WTC11 (cell line): ENCODE measurements at regions not wholly inside any gene's neighbourhood (a gene's known extent, or its start where the extent isn't known, plus 50 kb on each side); places are given as distances from the start of the nearest gene placed in this dataset.

ENCODE experiments used
- ATAC-seq: fragments of 200-7000 bp; cut with Tn5 transposase; 2 replicates; pipeline ENCODE4 v1.10.0; 2021; ENCODE audit warnings: mild to moderate bottlenecking, moderate library complexity
- CTCF ChIA-PET: fragments of 300-600 bp; sonication (Branson Sonifier 250); formaldehyde crosslinking; loops from one replicate; lab custom pipeline; 2021; ENCODE audit warnings: antibody characterized with exemption; lab: Charles Lee
- POLR2A ChIA-PET: fragments of 350-600 bp; sonication (Branson Sonifier 250); formaldehyde crosslinking; loops from one replicate; lab custom pipeline; 2021; ENCODE audit warnings: antibody characterized with exemption; lab: Charles Lee
- DNase-seq: peaks from one replicate; pipeline ENCODE4 v3.0.0; 2021; ENCODE audit warnings: low spot score
- H3K27ac Mint-ChIP-seq: 2 replicates; pipeline ENCODE4 v1.8.0; 2021; ENCODE audit warnings: mixed read lengths
- H3K27me3 Mint-ChIP-seq: 2 replicates; pipeline ENCODE4 v1.8.0; 2021; ENCODE audit warnings: low read depth, mild to moderate bottlenecking, moderate library complexity, mixed read lengths
- H3K36me3 Mint-ChIP-seq: 2 replicates; pipeline ENCODE4 v1.8.0; 2021; ENCODE audit warnings: mixed read lengths
- H3K4me1 Mint-ChIP-seq: 2 replicates; pipeline ENCODE4 v1.8.0; 2022; ENCODE audit warnings: mixed read lengths
- H3K4me3 Mint-ChIP-seq: 2 replicates; pipeline ENCODE4 v1.8.0; 2021; ENCODE audit warnings: mild to moderate bottlenecking, moderate library complexity, mixed read lengths
- H3K9me3 Mint-ChIP-seq: 2 replicates; pipeline ENCODE4 v1.8.0; 2021; ENCODE audit warnings: mixed read lengths
- AFF4 ChIP-seq: sonication (generic); formaldehyde crosslinking; IDR thresholded peaks from 2 replicates; pipeline ENCODE4 v1.8.1; 2023; ENCODE audit warnings: mild to moderate bottlenecking, missing genetic modification reagents, borderline replicate concordance
- ATF1 ChIP-seq: sonication (generic); formaldehyde crosslinking; IDR thresholded peaks from 2 replicates; pipeline ENCODE4 v1.8.1; 2023; ENCODE audit warnings: mild to moderate bottlenecking, moderate library complexity, missing genetic modification reagents
- CREM ChIP-seq: sonication (generic); formaldehyde crosslinking; IDR thresholded peaks from 2 replicates; pipeline ENCODE4 v1.8.1; 2022; ENCODE audit warnings: mild to moderate bottlenecking, missing genetic modification reagents, moderate library complexity
- CTCF ChIP-seq: fragments of 200-600 bp; IDR thresholded peaks from 2 replicates; pipeline ENCODE4 v1.8.0; 2022; ENCODE audit warnings: antibody characterized with exemption
- E2F4 ChIP-seq: sonication (generic); formaldehyde crosslinking; IDR thresholded peaks from 2 replicates; pipeline ENCODE4 v1.8.1; 2022; ENCODE audit warnings: low read depth, mild to moderate bottlenecking, moderate library complexity, missing genetic modification reagents, borderline replicate concordance
- ESRRA ChIP-seq: sonication (generic); formaldehyde crosslinking; IDR thresholded peaks from 2 replicates; pipeline ENCODE4 v1.8.1; 2022; ENCODE audit warnings: mild to moderate bottlenecking, missing genetic modification reagents, borderline replicate concordance
- FOXJ3 ChIP-seq: sonication (generic); formaldehyde crosslinking; IDR thresholded peaks from 2 replicates; pipeline ENCODE4 v1.9.0; 2021; ENCODE audit warnings: missing genetic modification reagents, mild to moderate bottlenecking, borderline replicate concordance
- FOXP1 ChIP-seq: sonication (generic); formaldehyde crosslinking; IDR thresholded peaks from 2 replicates; pipeline ENCODE4 v1.8.0; 2022; ENCODE audit warnings: missing genetic modification reagents, mild to moderate bottlenecking, moderate library complexity, borderline replicate concordance
- IRF2 ChIP-seq: sonication (generic); formaldehyde crosslinking; IDR thresholded peaks from 2 replicates; pipeline ENCODE4 v1.8.0; 2022; ENCODE audit warnings: low read depth, missing genetic modification reagents, borderline replicate concordance
- JAZF1 ChIP-seq: fragments of 250-450 bp; sonication (Bioruptor Pico); IDR thresholded peaks from 2 replicates; pipeline ENCODE4 v1.9.0; 2021; ENCODE audit warnings: moderate library complexity, mild to moderate bottlenecking, inconsistent platforms
- MLX ChIP-seq: sonication (generic); formaldehyde crosslinking; IDR thresholded peaks from 2 replicates; pipeline ENCODE4 v1.8.1; 2023; ENCODE audit warnings: mild to moderate bottlenecking, missing genetic modification reagents, moderate library complexity
- NFATC4 ChIP-seq: fragments of 250-450 bp; sonication (Bioruptor Pico); IDR thresholded peaks from 2 replicates; pipeline ENCODE4 v1.9.0; 2021; ENCODE audit warnings: mild to moderate bottlenecking
- TCF7 ChIP-seq: sonication (generic); formaldehyde crosslinking; IDR thresholded peaks from 2 replicates; pipeline ENCODE4 v1.8.0; 2022; ENCODE audit warnings: mild to moderate bottlenecking, low read depth, missing genetic modification reagents, moderate library complexity
- ZNF219 ChIP-seq: sonication (generic); formaldehyde crosslinking; IDR thresholded peaks from 2 replicates; pipeline ENCODE4 v1.8.0; 2023; ENCODE audit warnings: missing genetic modification reagents, mild to moderate bottlenecking, borderline replicate concordance
- ZNF263 ChIP-seq: sonication (generic); formaldehyde crosslinking; IDR thresholded peaks from 2 replicates; pipeline ENCODE4 v1.8.1; 2022; ENCODE audit warnings: low read depth, mild to moderate bottlenecking, moderate library complexity, missing genetic modification reagents
- ZNF416 ChIP-seq: fragments of 250-450 bp; sonication (Bioruptor Pico); IDR thresholded peaks from 2 replicates; pipeline ENCODE4 v1.9.0; 2021; ENCODE audit warnings: mild to moderate bottlenecking, inconsistent platforms
- ZNF512 ChIP-seq: sonication (generic); formaldehyde crosslinking; IDR thresholded peaks from 2 replicates; pipeline ENCODE4 v1.8.1; 2022; ENCODE audit warnings: missing genetic modification reagents, borderline replicate concordance
- ZSCAN18 ChIP-seq: fragments of 250-450 bp; sonication (Bioruptor Pico); IDR thresholded peaks from 2 replicates; pipeline ENCODE4 v2.1.2; 2022; ENCODE audit warnings: mild to moderate bottlenecking, moderate library complexity

GRCh38 chr22:47422736-47423135 is 660.3 kb downstream of the TBC1D22A start:
- no peak for DNase-seq
- POLR2A ChIA-PET, result no interaction called here
- peaks cover 9% of the 10 kb centered on the region for H3K36me3 Mint-ChIP-seq
- CTCF ChIA-PET, result no interaction called here
- no peak for ATAC-seq
- H3K27me3 Mint-ChIP-seq, result peaks cover 6% of the 10 kb centered on the region; the same call in 1 of the 2 replicates
- no peaks in the 10 kb centered on the region for H3K4me1 Mint-ChIP-seq
- H3K9me3 Mint-ChIP-seq, result peaks cover 56% of the 10 kb centered on the region
- no peak overlapping the region for H3K27ac Mint-ChIP-seq
- H3K4me3 Mint-ChIP-seq, result no peak overlapping the region
- no peak for TF ChIP-seq NFATC4 (CRISPR knock-in tag)
- no peak for TF ChIP-seq IRF2
- no peak for TF ChIP-seq ESRRA (CRISPR knock-in tag)
- TF ChIP-seq ZNF416 (CRISPR knock-in tag), result no peak
- no peak for TF ChIP-seq JAZF1 (CRISPR knock-in tag)
- TF ChIP-seq CREM, result no peak
- no peak for TF ChIP-seq ZNF512 (CRISPR knock-in tag)
- no peak for TF ChIP-seq ATF1 (CRISPR knock-in tag)
- TF ChIP-seq ZNF219 (CRISPR knock-in tag), result no peak
- no peak for TF ChIP-seq TCF7 (CRISPR knock-in tag)
- no peak for TF ChIP-seq E2F4 (CRISPR knock-in tag)
- TF ChIP-seq FOXP1 (CRISPR knock-in tag), result no peak
- no peak for TF ChIP-seq ZSCAN18 (CRISPR knock-in tag)
- TF ChIP-seq CTCF, result no peak
- no peak for TF ChIP-seq FOXJ3 (CRISPR knock-in tag)
- no peak for TF ChIP-seq ZNF263 (CRISPR knock-in tag)

- ChIA-PET CTCF (no interaction called here), POLR2A (no interaction called here)
- H3K36me3 Mint-ChIP-seq, result peaks cover 15% of the 10 kb centered on the region
- TF ChIP-seq MLX (CRISPR knock-in tag) (no peak), AFF4 (CRISPR knock-in tag) (no peak)
- no peak overlapping the region for H3K4me3 Mint-ChIP-seq
- H3K9me3 Mint-ChIP-seq, result peaks cover 53% of the 10 kb centered on the region
- H3K27me3 Mint-ChIP-seq, result peaks cover 3% of the 10 kb centered on the region; the same call in 1 of the 2 replicates
- no peak overlapping the region for H3K27ac Mint-ChIP-seq
- no peak for ATAC-seq
- DNase-seq, result no peak
- H3K4me1 Mint-ChIP-seq, result no peaks in the 10 kb centered on the region
These were observed 659.4 kb downstream of the TBC1D22A start for GRCh38 chr22:47421846-47422245.
